Fibroblast of villous mesenchyme (primary cell): ENCODE measurements at regions not wholly inside any gene's neighbourhood (a gene's known extent, or its start where the extent isn't known, plus 50 kb on each side); places are given as distances from the start of the nearest gene placed in this dataset.

Experiments used
- DNase-seq: peaks from one replicate; pipeline ENCODE4 v3.0.0-alpha.2; 2010; ENCODE audit warnings: low read depth
- H3K4me3 ChIP-seq: 2 replicates; pipeline ENCODE4 v1.5.1; 2011; ENCODE audit warnings: low read depth, mild to moderate bottlenecking, low read length
- CTCF ChIP-seq: IDR thresholded peaks from 2 replicates; pipeline ENCODE4 v1.5.1; 2012; ENCODE audit warnings: low read depth, mild to moderate bottlenecking, low read length; ENCODE audit not compliant: insufficient read depth

DNA sequence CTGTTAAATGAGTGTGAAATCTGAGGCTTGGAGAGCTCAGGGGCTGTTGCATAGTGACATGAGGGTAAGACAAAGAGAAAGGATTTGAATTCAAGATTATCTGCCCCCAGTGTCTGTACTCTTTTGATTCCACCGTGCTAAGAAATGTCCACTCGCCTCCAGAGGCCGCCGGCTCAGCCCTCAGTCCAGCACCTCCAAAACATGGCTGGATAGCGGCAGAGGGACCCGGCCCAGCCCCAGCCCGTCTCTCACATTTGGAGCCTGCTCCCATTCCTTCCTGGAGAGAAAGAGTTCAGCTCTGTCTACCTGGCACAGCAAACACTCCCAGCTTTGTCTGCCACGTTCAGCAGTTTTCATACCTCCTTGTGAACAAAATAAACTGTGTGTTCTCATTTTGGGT, 84.8 kb upstream of the IQSEC1 start:
- DNase-seq = no peak
- no peak for TF ChIP-seq CTCF
- no peak overlapping the region for H3K4me3 ChIP-seq

GRCh38 chr3:13152826-13153710, 79.8 kb upstream of the IQSEC1 start:
- TF ChIP-seq CTCF = no peak
- DNase-seq = no peak
- no peak overlapping the region for H3K4me3 ChIP-seq

- TF ChIP-seq CTCF = no peak
- DNase-seq = no peak
- no peak overlapping the region for H3K4me3 ChIP-seq
Observed at GRCh38 chr3:13150624-13151023, 77.4 kb upstream of the IQSEC1 start.

- no peak overlapping the region for H3K4me3 ChIP-seq
- no peak for TF ChIP-seq CTCF
- no peak for DNase-seq
Observed at GRCh38 chr3:13149330-13150108, 76.3 kb upstream of the IQSEC1 start.

DNA sequence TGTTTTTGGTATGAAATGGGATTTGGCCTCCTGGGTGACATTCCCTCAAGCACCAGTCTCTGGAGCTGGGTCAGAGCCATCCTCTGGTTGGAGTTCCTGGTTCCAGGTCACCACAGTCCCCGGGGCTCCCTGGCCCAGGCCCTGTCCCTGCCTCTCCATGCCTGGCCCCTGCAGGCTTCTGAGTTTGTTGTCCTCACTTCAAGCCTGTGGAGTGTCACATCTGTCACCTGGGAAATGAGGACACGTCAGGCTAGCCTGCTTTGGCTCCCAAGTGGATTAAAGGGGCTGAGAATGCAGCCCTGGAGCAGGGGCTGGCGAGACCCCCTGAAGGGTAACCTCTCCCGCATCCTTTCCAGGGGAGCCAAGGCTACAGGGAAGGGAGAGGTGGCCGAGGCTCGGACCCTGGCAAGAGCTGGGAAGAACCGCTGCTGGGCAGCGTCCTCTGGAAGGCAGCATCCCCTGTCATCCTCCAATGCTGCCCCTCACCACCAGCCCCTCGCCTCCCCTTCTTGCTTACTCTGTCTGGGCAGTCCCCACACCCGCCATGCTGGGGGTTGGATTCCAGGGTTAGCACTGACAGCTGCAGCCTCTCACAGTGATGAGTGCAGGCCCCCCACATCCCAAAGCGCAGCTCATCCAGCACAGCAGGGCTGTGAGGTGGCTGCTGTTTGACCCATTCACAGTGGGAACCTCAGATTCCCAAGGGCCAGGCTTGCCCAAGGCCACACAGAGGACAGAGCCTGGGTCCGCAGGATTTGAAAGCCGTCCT, 75.5 kb upstream of the IQSEC1 start:
- no peak for TF ChIP-seq CTCF

GRCh38 chr3:13148126-13148525, 74.9 kb upstream of the IQSEC1 start:
- H3K4me3 ChIP-seq = no peak overlapping the region
- DNase-seq = no peak
- TF ChIP-seq CTCF = no peak

More for the DNA sequence above, 75.5 kb upstream of the IQSEC1 start:
- no peak for DNase-seq
- no peak overlapping the region for H3K4me3 ChIP-seq
